VCaP (cell line): ENCODE measurements at regions not wholly inside any gene's neighbourhood (a gene's known extent, or its start where the extent isn't known, plus 50 kb on each side); places are given as distances from the start of the nearest gene placed in this dataset.

Experiments used
- H3K27ac ChIP-seq: fragments of 450-650 bp; 2 replicates; pipeline ENCODE4 v1.5.1; 2017
- TF ChIP-seq, protein P1 (sequence below): fragments of 450-650 bp; conservative IDR thresholded peaks from 2 replicates; pipeline ENCODE4 v1.5.1; 2017; ENCODE audit warnings: mild to moderate bottlenecking, moderate library complexity

DNA sequence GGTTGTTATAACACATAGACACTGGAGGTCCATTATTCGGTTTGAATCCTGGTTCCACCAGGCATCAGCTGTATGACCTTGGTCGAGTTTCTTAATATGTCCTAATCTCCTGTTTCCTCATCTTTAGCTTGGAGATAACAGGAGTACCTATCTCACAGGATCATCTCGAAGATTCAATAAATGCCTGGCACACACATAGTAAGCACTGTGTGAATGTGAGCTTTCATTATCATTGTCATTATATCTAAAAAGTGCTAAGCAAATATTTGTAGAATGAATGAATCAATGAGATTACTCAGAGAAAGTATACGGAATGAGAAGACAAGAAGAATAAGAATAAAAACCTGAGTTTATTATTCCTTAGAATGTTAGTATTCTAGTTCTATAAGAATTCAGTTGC lies 227.4 kb upstream of the CFAP20DC start:
- H3K27ac ChIP-seq, result peak overlapping the region; percentile 22; the same call in 1 of the 2 replicates
- TF ChIP-seq, protein P1, sequence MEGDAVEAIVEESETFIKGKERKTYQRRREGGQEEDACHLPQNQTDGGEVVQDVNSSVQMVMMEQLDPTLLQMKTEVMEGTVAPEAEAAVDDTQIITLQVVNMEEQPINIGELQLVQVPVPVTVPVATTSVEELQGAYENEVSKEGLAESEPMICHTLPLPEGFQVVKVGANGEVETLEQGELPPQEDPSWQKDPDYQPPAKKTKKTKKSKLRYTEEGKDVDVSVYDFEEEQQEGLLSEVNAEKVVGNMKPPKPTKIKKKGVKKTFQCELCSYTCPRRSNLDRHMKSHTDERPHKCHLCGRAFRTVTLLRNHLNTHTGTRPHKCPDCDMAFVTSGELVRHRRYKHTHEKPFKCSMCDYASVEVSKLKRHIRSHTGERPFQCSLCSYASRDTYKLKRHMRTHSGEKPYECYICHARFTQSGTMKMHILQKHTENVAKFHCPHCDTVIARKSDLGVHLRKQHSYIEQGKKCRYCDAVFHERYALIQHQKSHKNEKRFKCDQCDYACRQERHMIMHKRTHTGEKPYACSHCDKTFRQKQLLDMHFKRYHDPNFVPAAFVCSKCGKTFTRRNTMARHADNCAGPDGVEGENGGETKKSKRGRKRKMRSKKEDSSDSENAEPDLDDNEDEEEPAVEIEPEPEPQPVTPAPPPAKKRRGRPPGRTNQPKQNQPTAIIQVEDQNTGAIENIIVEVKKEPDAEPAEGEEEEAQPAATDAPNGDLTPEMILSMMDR, result no peak

DNA sequence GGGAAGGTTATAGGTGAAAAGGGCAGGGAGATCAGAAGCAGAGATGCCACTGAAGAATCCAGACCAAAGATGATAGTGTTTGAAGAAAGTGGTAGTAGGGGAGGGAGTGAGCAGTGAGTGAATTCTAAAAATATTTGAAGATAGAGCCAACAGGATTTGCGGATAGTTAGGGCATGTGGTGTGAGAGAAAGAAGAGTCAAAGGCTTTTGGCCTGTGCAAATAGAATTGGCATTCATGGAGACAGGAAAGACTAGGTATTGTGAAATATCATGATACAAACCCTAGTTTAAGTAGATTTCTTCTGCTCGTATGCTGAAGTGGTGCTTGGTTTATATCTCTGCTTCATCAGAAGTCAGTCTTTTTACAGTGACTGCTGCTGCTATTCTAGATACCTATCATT lies 224.2 kb upstream of the CFAP20DC start:
- TF ChIP-seq, protein P1, result no peak
- H3K27ac ChIP-seq, result no peak overlapping the region

DNA sequence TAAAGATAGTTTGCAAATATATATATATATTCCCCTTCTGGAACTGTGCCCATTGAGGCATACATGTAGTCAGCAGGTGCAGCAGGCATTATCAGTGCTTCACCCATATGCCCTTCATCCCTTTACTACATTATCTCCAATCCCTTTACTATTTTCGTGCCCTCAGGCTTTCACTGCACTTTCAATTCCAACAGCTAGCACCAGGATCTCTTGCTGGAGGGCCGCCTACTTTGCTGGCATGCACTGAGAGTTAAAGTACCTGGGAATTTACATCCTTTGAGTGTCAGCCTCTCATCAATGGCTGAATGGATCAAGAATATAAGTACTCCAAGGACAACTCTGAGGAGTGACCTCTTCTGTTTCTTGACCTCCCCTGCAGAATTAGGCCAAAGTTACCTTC lies 222.1 kb upstream of the CFAP20DC start:
- TF ChIP-seq, protein P1, result no peak
- H3K27ac ChIP-seq, result no peak overlapping the region

DNA sequence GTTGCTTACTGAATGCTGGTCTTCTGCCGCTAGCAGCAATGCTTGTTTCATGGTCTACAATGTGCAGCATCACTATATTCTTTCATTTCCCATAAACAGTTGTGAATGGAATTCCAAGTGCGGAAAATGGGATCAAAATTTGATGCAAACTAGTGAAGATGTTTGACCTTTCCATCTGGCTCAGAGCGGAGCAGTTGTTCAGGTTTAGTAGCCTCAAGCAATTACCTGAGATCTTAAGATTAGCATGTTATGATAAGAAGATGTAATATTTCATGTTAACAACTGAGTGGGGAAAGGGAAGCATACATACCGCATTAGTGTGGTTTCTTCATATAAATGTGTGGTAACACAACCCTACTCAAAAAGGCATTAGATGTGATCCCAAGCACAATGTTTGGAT lies 221.1 kb upstream of the CFAP20DC start:
- peak overlapping the region; percentile 23 for H3K27ac ChIP-seq
- TF ChIP-seq, protein P1, result no peak

DNA sequence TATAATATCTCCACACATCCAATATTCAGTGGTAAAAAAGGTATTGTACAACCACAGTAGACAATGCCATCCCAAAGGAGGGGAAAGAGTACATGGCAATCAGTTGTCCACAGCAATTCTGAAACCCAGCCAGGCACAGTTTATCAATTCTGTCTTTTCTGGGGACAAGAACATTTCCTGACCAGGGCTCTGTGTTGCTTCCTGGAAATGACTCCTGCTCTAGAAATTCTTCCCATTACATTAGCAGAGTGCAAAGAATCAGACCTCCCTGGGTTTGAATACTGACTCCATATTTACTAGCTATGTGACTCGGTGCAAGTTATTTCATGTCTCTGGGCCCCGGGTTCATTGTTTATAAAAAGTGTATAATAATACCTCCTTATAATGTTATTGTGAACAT lies 220.4 kb upstream of the CFAP20DC start:
- peak overlapping the region; percentile 23; the same call in 1 of the 2 replicates for H3K27ac ChIP-seq
- TF ChIP-seq, protein P1, result no peak

DNA sequence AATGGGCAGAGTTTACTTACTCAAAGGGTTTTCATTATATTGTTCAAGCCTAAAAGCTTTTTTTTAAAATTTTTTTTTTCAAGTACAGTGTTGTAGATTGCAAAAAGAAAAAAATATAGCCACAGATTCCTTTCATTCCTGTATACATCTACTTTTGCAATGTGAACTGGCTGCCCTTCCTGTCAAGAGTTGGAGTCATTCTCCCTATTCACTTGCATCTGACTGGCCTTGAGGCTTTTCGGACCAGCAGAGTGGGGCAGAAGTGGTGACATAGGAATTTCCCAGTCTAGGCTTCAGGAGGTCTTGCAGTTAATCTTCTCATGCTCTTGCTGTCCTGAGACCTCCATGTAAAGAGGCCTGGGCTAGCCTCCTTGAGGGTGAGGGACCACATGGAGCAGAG lies 218.3 kb upstream of the CFAP20DC start:
- TF ChIP-seq, protein P1, result no peak
- H3K27ac ChIP-seq, result no peak overlapping the region

DNA sequence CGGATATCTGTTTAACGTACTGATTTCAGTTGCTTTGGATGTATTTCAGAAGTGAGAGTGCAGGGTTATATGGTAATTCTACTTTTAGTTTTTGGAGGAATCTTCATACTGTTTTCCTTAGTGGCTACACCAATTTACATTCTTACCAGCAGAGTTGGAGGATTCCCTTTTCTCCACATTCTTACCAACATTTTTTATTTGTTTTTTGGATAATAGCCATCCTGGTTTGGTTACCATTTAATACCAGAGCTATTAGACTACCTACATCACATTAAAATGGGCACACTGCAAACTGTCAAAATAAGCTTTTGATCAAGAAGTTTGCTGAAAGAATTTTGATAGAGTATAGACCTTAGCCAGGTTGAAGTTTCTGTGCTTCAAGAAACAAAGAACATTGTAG lies 217.2 kb upstream of the CFAP20DC start:
- TF ChIP-seq, protein P1, result no peak
- H3K27ac ChIP-seq, result no peak overlapping the region

DNA sequence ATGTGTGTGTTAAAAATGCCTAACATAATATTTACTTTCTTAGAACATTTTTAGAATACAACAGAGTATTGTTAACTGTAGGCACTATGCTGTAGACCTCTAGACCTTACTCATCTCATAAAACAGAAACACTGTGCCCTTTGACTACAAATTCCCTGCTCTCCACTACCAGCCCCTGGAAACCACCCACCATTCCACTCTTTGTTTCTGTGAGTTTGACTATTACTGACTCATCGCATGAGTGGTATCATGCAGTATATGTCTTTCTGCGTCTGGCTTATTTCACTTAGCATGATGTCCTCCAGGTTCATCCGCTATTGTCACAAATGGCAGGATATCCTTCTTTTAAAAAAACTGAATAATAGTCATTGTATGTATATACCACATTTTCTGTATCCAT lies 216.7 kb upstream of the CFAP20DC start:
- no peak overlapping the region for H3K27ac ChIP-seq
- TF ChIP-seq, protein P1, result no peak
